ENCODE measurements at regions not wholly inside any gene's neighbourhood (a gene's known extent, or its start where the extent isn't known, plus 50 kb on each side); places are given as distances from the start of the nearest gene placed in this dataset.
A peak's percentile ranks its signal among the peaks of the same experiment; 100 is the strongest.

DNA sequence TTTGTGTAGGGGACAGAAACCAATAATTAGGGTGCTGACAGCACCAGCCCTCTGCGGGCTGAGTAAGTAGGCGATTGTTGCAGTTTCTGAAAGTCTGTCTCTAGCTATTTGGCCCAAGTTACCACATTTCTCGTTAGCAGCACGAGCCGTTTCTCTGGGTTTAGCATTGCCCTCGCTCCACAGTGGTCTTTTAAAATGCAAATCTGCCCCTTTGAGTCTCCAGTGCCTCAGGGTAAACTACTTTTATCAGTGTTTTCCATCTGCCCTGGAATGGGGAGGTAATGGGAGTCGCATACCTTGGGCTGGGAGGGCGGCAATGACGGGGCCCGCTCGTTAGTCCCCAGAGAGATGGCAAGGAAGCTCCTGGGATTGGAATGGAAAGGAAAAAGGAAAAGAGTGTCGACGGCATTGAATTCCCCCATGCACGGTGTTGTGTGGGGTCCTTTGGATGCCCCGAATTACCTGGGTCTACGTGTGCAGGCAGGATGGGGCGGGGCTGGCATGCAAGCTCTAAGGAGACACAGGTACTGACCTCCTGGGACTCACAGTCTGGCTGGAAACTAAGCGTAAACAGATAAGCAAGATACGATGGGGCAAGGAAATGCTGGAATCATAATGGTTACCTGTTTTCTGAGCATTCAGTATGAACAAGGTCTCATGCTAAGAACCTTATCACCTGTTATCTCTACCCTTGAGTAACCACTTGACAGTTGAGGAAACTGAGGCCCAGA, 131.8 kb upstream of the MAP1LC3B2 start:
- ATAC-seq (no peak), DNase-seq (no peak)
- Histone ChIP-seq H3K4me3 (no peak overlapping the region), H3K4me1 (peaks cover 0 to 4% of the 10 kb centered on the region in 2 donors), H3K27me3 (no peaks in the 10 kb centered on the region), H3K27ac (no peak overlapping the region), H3K36me3 (no peaks in the 10 kb centered on the region), H3K9me3 (no peaks in the 10 kb centered on the region)
- intact Hi-C loops (cut with DNase I), result no loop called here
- TF ChIP-seq, protein P1, sequence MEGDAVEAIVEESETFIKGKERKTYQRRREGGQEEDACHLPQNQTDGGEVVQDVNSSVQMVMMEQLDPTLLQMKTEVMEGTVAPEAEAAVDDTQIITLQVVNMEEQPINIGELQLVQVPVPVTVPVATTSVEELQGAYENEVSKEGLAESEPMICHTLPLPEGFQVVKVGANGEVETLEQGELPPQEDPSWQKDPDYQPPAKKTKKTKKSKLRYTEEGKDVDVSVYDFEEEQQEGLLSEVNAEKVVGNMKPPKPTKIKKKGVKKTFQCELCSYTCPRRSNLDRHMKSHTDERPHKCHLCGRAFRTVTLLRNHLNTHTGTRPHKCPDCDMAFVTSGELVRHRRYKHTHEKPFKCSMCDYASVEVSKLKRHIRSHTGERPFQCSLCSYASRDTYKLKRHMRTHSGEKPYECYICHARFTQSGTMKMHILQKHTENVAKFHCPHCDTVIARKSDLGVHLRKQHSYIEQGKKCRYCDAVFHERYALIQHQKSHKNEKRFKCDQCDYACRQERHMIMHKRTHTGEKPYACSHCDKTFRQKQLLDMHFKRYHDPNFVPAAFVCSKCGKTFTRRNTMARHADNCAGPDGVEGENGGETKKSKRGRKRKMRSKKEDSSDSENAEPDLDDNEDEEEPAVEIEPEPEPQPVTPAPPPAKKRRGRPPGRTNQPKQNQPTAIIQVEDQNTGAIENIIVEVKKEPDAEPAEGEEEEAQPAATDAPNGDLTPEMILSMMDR (IDR thresholded peaks at IDR 0.05), result no peak

DNA sequence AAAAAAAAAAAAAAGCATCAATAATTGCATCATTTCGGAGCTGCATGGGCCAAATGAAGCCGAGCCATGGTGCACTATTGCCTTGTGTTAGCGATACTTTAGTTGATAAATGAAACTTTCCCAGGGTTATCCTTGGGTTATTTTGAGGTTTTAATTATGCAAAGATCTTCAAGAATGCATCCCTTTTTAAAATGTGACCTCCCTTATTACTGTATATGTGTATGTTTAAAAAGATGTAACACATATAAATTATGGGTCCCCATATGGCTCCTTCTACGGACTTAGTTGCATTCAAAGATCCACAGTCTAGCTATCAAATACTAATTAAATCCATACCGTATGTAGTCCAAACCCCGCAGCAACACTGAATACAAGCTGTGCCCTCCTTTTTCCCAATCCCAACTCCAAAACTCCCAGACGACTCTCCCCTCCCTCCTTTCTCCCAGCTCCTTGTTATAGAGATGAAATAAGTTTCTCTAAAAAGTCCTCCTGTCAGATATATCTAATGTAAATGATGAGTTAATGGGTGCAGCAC, 129.3 kb upstream of the MAP1LC3B2 start:
- TF ChIP-seq, protein P1 (IDR thresholded peaks at IDR 0.05), result no peak
- no peak overlapping the region for H3K27ac ChIP-seq
- DNase-seq (no peak), ATAC-seq (no peak)
- peaks cover 11 to 16% of the 10 kb centered on the region in 2 donors for H3K4me1 ChIP-seq
- no peak overlapping the region for H3K4me3 ChIP-seq
- no peaks in the 10 kb centered on the region for H3K36me3 ChIP-seq
- no peaks in the 10 kb centered on the region for H3K9me3 ChIP-seq
- intact Hi-C loops (cut with DNase I), result no loop called here
- no peaks in the 10 kb centered on the region for H3K27me3 ChIP-seq

DNA sequence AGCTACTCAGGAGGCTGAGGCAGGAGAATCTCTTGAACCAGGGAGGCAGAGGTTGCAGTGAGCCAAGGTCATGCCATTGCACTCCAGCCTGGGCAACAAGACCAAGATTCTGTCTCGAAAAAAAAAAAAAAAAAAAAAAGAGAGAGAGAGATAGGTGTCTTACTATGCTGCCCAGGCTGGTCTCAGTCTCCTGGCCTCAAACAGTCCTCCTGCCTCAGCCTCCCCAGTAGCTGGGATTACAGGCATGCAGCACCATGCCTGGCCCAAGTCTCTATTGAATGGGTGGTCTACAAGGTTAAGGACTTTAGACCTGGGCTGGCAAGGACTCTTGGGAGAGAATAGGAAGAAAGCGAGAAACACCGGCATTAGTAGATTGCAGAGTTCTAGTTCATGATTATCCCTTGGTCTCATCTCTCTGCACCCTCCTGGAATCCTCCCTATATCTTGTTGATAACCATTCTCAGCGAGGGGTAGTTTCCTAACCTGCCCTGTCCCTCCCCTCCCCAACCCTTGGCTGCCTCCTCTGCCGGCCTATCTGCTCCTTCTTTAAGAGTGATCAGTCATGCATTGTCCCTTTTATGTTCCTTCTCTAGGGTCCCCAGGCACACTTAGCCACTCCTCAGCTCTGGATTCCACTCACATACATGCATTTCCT, 128.1 kb upstream of the MAP1LC3B2 start:
- TF ChIP-seq, protein P1 (IDR thresholded peaks at IDR 0.05), result no peak
- Histone ChIP-seq H3K36me3 (no peaks in the 10 kb centered on the region), H3K4me1 (peaks cover 11 to 16% of the 10 kb centered on the region in 2 donors), H3K27me3 (no peaks in the 10 kb centered on the region), H3K9me3 (no peaks in the 10 kb centered on the region), H3K27ac (no peak overlapping the region), H3K4me3 (no peak overlapping the region)
- intact Hi-C loops (cut with DNase I), result no loop called here
- ATAC-seq (no peak), DNase-seq (no peak)

DNA sequence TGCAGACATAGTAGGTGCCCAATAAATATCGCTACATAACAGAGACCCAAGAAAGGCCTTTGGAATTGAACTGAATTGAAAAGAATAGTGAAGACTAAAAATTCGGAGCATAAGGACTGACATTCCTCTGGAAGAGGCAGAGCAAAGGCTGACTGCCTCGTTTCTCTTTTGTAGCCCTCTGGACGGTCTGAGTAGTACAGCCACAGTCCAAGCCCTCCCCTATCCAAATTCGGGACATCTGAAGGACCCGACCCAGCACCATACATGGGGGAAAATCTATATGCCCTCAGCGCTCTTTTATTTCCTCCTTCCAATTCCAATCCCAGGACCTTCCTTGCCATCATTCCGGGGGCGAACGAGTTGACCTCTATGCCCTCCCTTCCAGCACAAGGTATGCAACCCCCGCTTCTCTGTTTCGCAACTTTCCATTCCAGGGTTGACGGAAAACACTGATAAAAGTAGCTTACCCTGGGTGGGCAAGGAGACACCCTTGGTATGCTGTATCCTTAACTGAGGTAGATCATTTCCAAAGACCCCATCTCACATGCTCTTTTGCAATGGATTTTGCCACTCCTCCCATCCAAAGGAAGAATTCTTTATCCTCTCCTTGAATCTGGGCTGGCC, 127.4 kb upstream of the MAP1LC3B2 start:
- no peaks in the 10 kb centered on the region for H3K9me3 ChIP-seq
- H3K27ac ChIP-seq, result no peak overlapping the region
- H3K4me3 ChIP-seq, result no peak overlapping the region
- ATAC-seq (no peak), DNase-seq (no peak)
- no peaks in the 10 kb centered on the region for H3K36me3 ChIP-seq
- intact Hi-C loops (cut with DNase I), result no loop called here
- TF ChIP-seq, protein P1 (IDR thresholded peaks at IDR 0.05), result no peak
- H3K27me3 ChIP-seq, result no peaks in the 10 kb centered on the region
- peaks cover 11 to 16% of the 10 kb centered on the region in 2 donors for H3K4me1 ChIP-seq

GRCh38 chr12:116432314-116432750, 126.8 kb upstream of the MAP1LC3B2 start:
- peak in 3 of 4 donors; percentile 44 to 79 (median 54) for DNase-seq
- TF ChIP-seq, protein P1 (IDR thresholded peaks at IDR 0.05), result no peak
- H3K27me3 ChIP-seq, result no peaks in the 10 kb centered on the region
- no peaks in the 10 kb centered on the region for H3K36me3 ChIP-seq
- intact Hi-C loops (cut with DNase I), result no loop called here
- H3K27ac ChIP-seq, result no peak overlapping the region
- no peak for ATAC-seq
- peaks cover 11 to 16% of the 10 kb centered on the region in 2 donors for H3K4me1 ChIP-seq
- H3K9me3 ChIP-seq, result no peaks in the 10 kb centered on the region
- no peak overlapping the region for H3K4me3 ChIP-seq
